ENCODE measurements at regions not wholly inside any gene's neighbourhood (a gene's known extent, or its start where the extent isn't known, plus 50 kb on each side); places are given as distances from the start of the nearest gene placed in this dataset.
"Not testable (repeated sequence)": the region's sequence is repeated elsewhere in the genome, so short reads cannot be mapped to it uniquely, and the experiment has no call there.

- no peak for DNase-seq
Observed at GRCh38 chr4:179361978-179362486, 1919.8 kb upstream of the AGA start.

GRCh38 chr4:179365932-179366331 lies 1923.7 kb upstream of the AGA start:
- DNase-seq: not testable (repeated sequence)

GRCh38 chr4:179372242-179372641 lies 1930.0 kb upstream of the AGA start:
- DNase-seq: no peak

- no peak for DNase-seq
Observed at GRCh38 chr4:179372746-179373145, 1930.5 kb upstream of the AGA start.

- DNase-seq: not testable (repeated sequence)
Observed at GRCh38 chr4:179378847-179379246, 1936.6 kb upstream of the AGA start.

GRCh38 chr4:179392787-179393186 lies 1950.5 kb upstream of the AGA start:
- DNase-seq: no peak

- no peak for DNase-seq
Observed at GRCh38 chr4:179398414-179398813, 1956.2 kb upstream of the AGA start.

GRCh38 chr4:179399054-179399782 lies 1957.0 kb upstream of the AGA start:
- DNase-seq: no peak

GRCh38 chr4:179415037-179415846 lies 1973.0 kb upstream of the AGA start:
- DNase-seq: no peak

GRCh38 chr4:179415847-179416223 lies 1973.6 kb upstream of the AGA start:
- DNase-seq: no peak

GRCh38 chr4:179417357-179417756 lies 1975.1 kb upstream of the AGA start:
- DNase-seq: no peak

- no peak for DNase-seq
Observed at GRCh38 chr4:179437962-179438361, 1995.7 kb upstream of the AGA start.

- no peak for DNase-seq
Observed at GRCh38 chr4:179441596-179441995, 1999.4 kb upstream of the AGA start.

GRCh38 chr4:179447308-179447707 lies 2005.1 kb upstream of the AGA start:
- no peak for DNase-seq

GRCh38 chr4:179465131-179465797 lies 2023.0 kb upstream of the AGA start:
- DNase-seq: no peak

GRCh38 chr4:179467878-179468277 lies 2025.6 kb upstream of the AGA start:
- DNase-seq: no peak

GRCh38 chr4:179472164-179472563 lies 2029.9 kb upstream of the AGA start:
- DNase-seq: no peak

GRCh38 chr4:179478608-179479007 lies 2036.4 kb upstream of the AGA start:
- DNase-seq: no peak

- no peak for DNase-seq
Observed at GRCh38 chr4:179485781-179486180, 2043.5 kb upstream of the AGA start.

- DNase-seq: no peak
Observed at GRCh38 chr4:179486570-179487335, 2044.5 kb upstream of the AGA start.

GRCh38 chr4:179492260-179493080 lies 2050.2 kb upstream of the AGA start:
- no peak for DNase-seq

GRCh38 chr4:179503976-179504375 lies 2061.7 kb upstream of the AGA start:
- DNase-seq: no peak
